Astrocyte (in vitro differentiated cells and primary cell): ENCODE measurements at regions not wholly inside any gene's neighbourhood (a gene's known extent, or its start where the extent isn't known, plus 50 kb on each side); places are given as distances from the start of the nearest gene placed in this dataset.

Source experiments
- DNase-seq: peaks from one replicate; pipeline ENCODE4 v3.0.0-alpha.2; 2010; ENCODE audit warnings: low read depth
- FAIRE-seq: peaks from 2 replicates; lab custom pipeline; 2011; peaks lifted over from hg19 to GRCh38; lab: Jason Lieb, UNC
- H2AFZ ChIP-seq: 2 replicates; pipeline ENCODE4 v1.6.0; 2012; ENCODE audit warnings: low read depth, low read length, inconsistent platforms
- H3K27ac ChIP-seq: 2 replicates; pipeline ENCODE4 v1.5.1; 2011; ENCODE audit warnings: low read depth, low read length, inconsistent platforms
- H3K27me3 ChIP-seq: 2 replicates; pipeline ENCODE4 v1.6.0; 2011; ENCODE audit warnings: low read length, inconsistent platforms; ENCODE audit not compliant: insufficient read depth
- H3K36me3 ChIP-seq: 2 replicates; pipeline ENCODE4 v1.5.1; 2011; ENCODE audit warnings: low read length, inconsistent platforms; ENCODE audit not compliant: insufficient read depth
- H3K4me1 ChIP-seq: 2 replicates; pipeline ENCODE4 v1.5.1; 2011; ENCODE audit warnings: low read length, inconsistent platforms; ENCODE audit not compliant: insufficient read depth
- H3K4me2 ChIP-seq: 2 replicates; pipeline ENCODE4 v1.6.0; 2012; ENCODE audit warnings: low read length, inconsistent platforms
- H3K4me3 ChIP-seq: 2 replicates; pipeline ENCODE4 v1.5.1; 2011; ENCODE audit warnings: low read depth, mild to moderate bottlenecking, low read length, inconsistent platforms; ENCODE audit not compliant: insufficient read depth
- H3K79me2 ChIP-seq: 2 replicates; pipeline ENCODE4 v1.6.0; 2012; ENCODE audit warnings: mild to moderate bottlenecking, low read length, inconsistent platforms; ENCODE audit not compliant: insufficient read depth
- H3K9ac ChIP-seq: 2 replicates; pipeline ENCODE4 v1.6.0; 2012; ENCODE audit warnings: mild to moderate bottlenecking, low read length, inconsistent platforms
- H3K9me3 ChIP-seq: 2 replicates; pipeline ENCODE4 v1.5.1; 2012; ENCODE audit warnings: low read depth, mild to moderate bottlenecking, low read length, inconsistent platforms; ENCODE audit not compliant: insufficient read depth
- H4K20me1 ChIP-seq: 2 replicates; pipeline ENCODE4 v1.6.0; 2012; ENCODE audit warnings: low read length, inconsistent platforms; ENCODE audit not compliant: insufficient read depth
- H3K27ac Mint-ChIP-seq: one replicate; pipeline ENCODE4 v1.8.0; 2021; ENCODE audit warnings: mild to moderate bottlenecking, mixed read lengths; ENCODE audit not compliant: unreplicated experiment
- H3K27me3 Mint-ChIP-seq: one replicate; pipeline ENCODE4 v1.8.0; 2021; ENCODE audit warnings: low read depth, mixed read lengths; ENCODE audit not compliant: unreplicated experiment
- H3K36me3 Mint-ChIP-seq: one replicate; pipeline ENCODE4 v1.8.0; 2021; ENCODE audit warnings: low read depth, mixed read lengths; ENCODE audit not compliant: unreplicated experiment
- H3K4me1 Mint-ChIP-seq: one replicate; pipeline ENCODE4 v1.8.0; 2021; ENCODE audit warnings: low read depth, mixed read lengths; ENCODE audit not compliant: unreplicated experiment
- H3K4me3 Mint-ChIP-seq: one replicate; pipeline ENCODE4 v1.8.0; 2021; ENCODE audit warnings: mild to moderate bottlenecking, moderate library complexity, mixed read lengths; ENCODE audit not compliant: unreplicated experiment
- H3K9me3 Mint-ChIP-seq: one replicate; pipeline ENCODE4 v1.8.0; 2021; ENCODE audit warnings: mild to moderate bottlenecking, mixed read lengths; ENCODE audit not compliant: unreplicated experiment
- EZH2 ChIP-seq: IDR thresholded peaks from 2 replicates; pipeline ENCODE4 v1.6.1; 2012; ENCODE audit warnings: mild to moderate bottlenecking, low read length, inconsistent platforms; ENCODE audit not compliant: insufficient read depth
- TF ChIP-seq, protein P1 (sequence below): IDR thresholded peaks from 2 replicates; pipeline ENCODE4 v1.5.1; 2011; ENCODE audit warnings: low read depth, mild to moderate bottlenecking, inconsistent platforms, low read length, moderate library complexity; ENCODE audit not compliant: insufficient read depth

DNA sequence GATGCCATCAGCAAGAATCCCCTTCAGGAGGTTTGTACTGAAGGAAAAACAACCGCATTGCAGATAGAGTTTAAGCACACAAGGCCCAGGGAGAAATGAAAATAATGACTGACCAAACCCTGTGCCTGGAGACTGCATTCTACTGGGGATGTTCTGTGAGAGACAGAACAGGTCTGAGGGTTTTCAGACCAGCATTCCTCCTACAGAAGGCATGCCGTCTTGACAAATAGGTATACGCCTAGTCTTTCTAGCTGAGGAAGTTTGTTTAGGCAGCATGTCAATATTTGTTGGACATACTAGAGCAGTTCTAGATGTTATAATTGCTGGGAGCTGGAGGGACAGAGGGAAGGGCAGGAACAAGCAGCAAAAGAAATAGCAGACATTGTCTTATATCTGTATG is 68.4 kb upstream of the SCOC start:
- Histone ChIP-seq H3K36me3 (no peaks in the 10 kb centered on the region), H3K79me2 (no peaks in the 10 kb centered on the region), H2AFZ (no peak overlapping the region), H3K4me3 (no peak overlapping the region), H3K4me1 (peaks cover 20% of the 10 kb centered on the region), H3K9me3 (no peaks in the 10 kb centered on the region), H4K20me1 (no peaks in the 10 kb centered on the region), H3K27me3 (no peaks in the 10 kb centered on the region), H3K4me2 (no peak overlapping the region), H3K9ac (no peak overlapping the region), H3K27ac (no peak overlapping the region)
- DNase-seq (peak; percentile 8), FAIRE-seq (peak; percentile 56)
- Mint-ChIP-seq H3K36me3 (no peaks in the 10 kb centered on the region), H3K27me3 (peaks cover 14% of the 10 kb centered on the region), H3K9me3 (no peaks in the 10 kb centered on the region), H3K4me1 (peaks cover 30% of the 10 kb centered on the region), H3K4me3 (no peak overlapping the region), H3K27ac (no peak overlapping the region)
- TF ChIP-seq, protein P1, sequence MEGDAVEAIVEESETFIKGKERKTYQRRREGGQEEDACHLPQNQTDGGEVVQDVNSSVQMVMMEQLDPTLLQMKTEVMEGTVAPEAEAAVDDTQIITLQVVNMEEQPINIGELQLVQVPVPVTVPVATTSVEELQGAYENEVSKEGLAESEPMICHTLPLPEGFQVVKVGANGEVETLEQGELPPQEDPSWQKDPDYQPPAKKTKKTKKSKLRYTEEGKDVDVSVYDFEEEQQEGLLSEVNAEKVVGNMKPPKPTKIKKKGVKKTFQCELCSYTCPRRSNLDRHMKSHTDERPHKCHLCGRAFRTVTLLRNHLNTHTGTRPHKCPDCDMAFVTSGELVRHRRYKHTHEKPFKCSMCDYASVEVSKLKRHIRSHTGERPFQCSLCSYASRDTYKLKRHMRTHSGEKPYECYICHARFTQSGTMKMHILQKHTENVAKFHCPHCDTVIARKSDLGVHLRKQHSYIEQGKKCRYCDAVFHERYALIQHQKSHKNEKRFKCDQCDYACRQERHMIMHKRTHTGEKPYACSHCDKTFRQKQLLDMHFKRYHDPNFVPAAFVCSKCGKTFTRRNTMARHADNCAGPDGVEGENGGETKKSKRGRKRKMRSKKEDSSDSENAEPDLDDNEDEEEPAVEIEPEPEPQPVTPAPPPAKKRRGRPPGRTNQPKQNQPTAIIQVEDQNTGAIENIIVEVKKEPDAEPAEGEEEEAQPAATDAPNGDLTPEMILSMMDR = no peak
- TF ChIP-seq EZH2 = no peak

DNA sequence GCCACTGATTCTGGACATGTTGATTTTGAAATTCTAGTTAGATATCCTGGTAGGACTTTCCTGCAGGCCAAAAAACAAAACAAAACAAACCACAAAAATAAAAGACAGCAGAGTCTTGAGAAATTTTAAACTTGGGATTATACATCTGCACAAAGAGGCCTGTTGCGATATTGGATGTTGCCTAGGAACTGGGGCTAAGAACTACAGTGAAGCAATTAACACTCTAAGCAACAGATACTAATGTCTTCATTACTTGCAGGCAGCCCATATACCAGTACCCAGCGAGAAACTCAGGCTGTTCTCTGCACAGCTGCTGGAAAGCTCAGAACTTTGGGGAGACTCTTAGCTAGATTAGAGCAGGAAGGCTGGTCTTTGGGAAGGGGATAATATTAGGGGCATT is 69.1 kb upstream of the SCOC start:
- Histone ChIP-seq H3K36me3 (no peaks in the 10 kb centered on the region), H3K27me3 (no peaks in the 10 kb centered on the region), H3K9ac (no peak overlapping the region), H4K20me1 (no peaks in the 10 kb centered on the region), H3K4me2 (no peak overlapping the region), H3K4me1 (peaks cover 20% of the 10 kb centered on the region), H2AFZ (no peak overlapping the region), H3K9me3 (no peaks in the 10 kb centered on the region), H3K79me2 (no peaks in the 10 kb centered on the region), H3K27ac (no peak overlapping the region), H3K4me3 (no peak overlapping the region)
- no peaks in the 10 kb centered on the region for H3K9me3 Mint-ChIP-seq
- FAIRE-seq = no peak
- DNase-seq = no peak
- H3K36me3 Mint-ChIP-seq = no peaks in the 10 kb centered on the region
- no peak overlapping the region for H3K4me3 Mint-ChIP-seq
- no peak overlapping the region for H3K27ac Mint-ChIP-seq
- no peak for TF ChIP-seq EZH2
- TF ChIP-seq, protein P1 = no peak
- H3K27me3 Mint-ChIP-seq = peaks cover 14% of the 10 kb centered on the region
- peaks cover 25% of the 10 kb centered on the region for H3K4me1 Mint-ChIP-seq

DNA sequence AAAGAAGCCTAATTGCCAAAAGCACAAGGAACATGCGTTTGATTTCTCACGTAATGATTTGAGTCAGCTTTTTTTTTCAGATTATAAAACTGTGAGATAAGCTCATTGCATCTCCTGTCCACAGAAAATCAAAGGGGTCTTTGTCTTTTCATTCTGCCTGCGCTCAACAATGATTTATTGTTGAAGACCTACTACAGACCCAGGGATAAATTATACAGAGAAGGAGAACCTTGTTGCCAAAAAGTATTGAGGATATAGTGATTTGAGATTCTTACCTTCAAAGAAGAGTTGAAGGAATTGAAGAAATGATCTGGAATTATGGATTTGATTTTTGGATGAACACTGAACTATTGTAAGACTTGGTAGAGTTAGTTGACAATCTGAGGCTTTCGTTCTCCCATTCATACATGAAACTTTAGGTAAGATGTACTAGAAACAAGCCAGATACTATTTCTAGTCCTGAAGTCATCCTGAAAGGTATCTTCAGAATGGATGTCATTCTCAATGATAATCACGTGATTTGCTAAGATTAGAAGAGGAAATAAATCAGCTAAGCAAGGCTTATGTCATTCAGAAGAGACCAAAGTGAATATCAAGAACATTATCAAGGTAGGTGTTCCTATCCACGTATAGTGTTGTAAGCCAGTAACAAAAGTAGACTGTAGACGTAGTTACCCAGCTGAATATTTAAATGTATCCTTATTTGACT is 71.1 kb upstream of the SCOC start:
- H3K4me3 ChIP-seq = no peak overlapping the region
- H3K4me1 ChIP-seq = peaks cover 6% of the 10 kb centered on the region
- no peak overlapping the region for H2AFZ ChIP-seq
- Mint-ChIP-seq H3K27me3 (peaks cover 14% of the 10 kb centered on the region), H3K27ac (no peak overlapping the region), H3K9me3 (no peaks in the 10 kb centered on the region), H3K36me3 (no peaks in the 10 kb centered on the region), H3K4me3 (no peak overlapping the region), H3K4me1 (peaks cover 9% of the 10 kb centered on the region)
- H3K36me3 ChIP-seq = no peaks in the 10 kb centered on the region
- H3K27ac ChIP-seq = no peak overlapping the region
- H3K79me2 ChIP-seq = no peaks in the 10 kb centered on the region
- H3K9ac ChIP-seq = no peak overlapping the region
- TF ChIP-seq, protein P1 = no peak
- no peaks in the 10 kb centered on the region for H4K20me1 ChIP-seq
- FAIRE-seq (no peak), DNase-seq (no peak)
- no peaks in the 10 kb centered on the region for H3K27me3 ChIP-seq
- H3K4me2 ChIP-seq = no peak overlapping the region
- no peaks in the 10 kb centered on the region for H3K9me3 ChIP-seq
